GM21786 (cell line): ENCODE measurements at regions not wholly inside any gene's neighbourhood (a gene's known extent, or its start where the extent isn't known, plus 50 kb on each side); places are given as distances from the start of the nearest gene placed in this dataset.
A peak's percentile ranks its signal among the peaks of the same experiment; 100 is the strongest.
"Not testable (repeated sequence)": the region's sequence is repeated elsewhere in the genome, so short reads cannot be mapped to it uniquely, and the experiment has no call there.

Source experiments
- ATAC-seq: cut with Tn5 transposase; IDR thresholded peaks from one replicate; pipeline ENCODE4 v1.9.1; 2021; ENCODE audit not compliant: unreplicated experiment

GRCh38 chr13:88817560-88817959, 1146.4 kb downstream of the SLITRK5 start:
- ATAC-seq = no peak

- ATAC-seq = no peak
Measured at GRCh38 chr13:88823114-88823513, 1151.9 kb downstream of the SLITRK5 start.

- ATAC-seq = no peak
Measured at GRCh38 chr13:88824218-88824617, 1153.0 kb downstream of the SLITRK5 start.

- no peak for ATAC-seq
Measured at GRCh38 chr13:88840085-88840484, 1168.9 kb downstream of the SLITRK5 start.

- not testable (repeated sequence) for ATAC-seq
Measured at GRCh38 chr13:88852293-88852692, 1181.1 kb downstream of the SLITRK5 start.

GRCh38 chr13:88857256-88857655, 1186.1 kb downstream of the SLITRK5 start:
- no peak for ATAC-seq

- no peak for ATAC-seq
Measured at GRCh38 chr13:88862095-88862620, 1191.0 kb downstream of the SLITRK5 start.

GRCh38 chr13:88863116-88863515, 1191.9 kb downstream of the SLITRK5 start:
- no peak for ATAC-seq

- ATAC-seq = no peak
Measured at GRCh38 chr13:88866195-88866594, 1195.0 kb downstream of the SLITRK5 start.

- ATAC-seq = no peak
Measured at GRCh38 chr13:88883741-88884140, 1212.6 kb downstream of the SLITRK5 start.

GRCh38 chr13:88887045-88887662, 1216.0 kb downstream of the SLITRK5 start:
- ATAC-seq = no peak

- no peak for ATAC-seq
Measured at GRCh38 chr13:88895261-88895941, 1224.2 kb downstream of the SLITRK5 start.

- no peak for ATAC-seq
Measured at GRCh38 chr13:88896466-88896865, 1225.3 kb downstream of the SLITRK5 start.

GRCh38 chr13:88908961-88909441, 1237.8 kb downstream of the SLITRK5 start:
- ATAC-seq = no peak

- ATAC-seq = peak; percentile 86
Measured at GRCh38 chr13:88919970-88920628, 1248.9 kb downstream of the SLITRK5 start.

- no peak for ATAC-seq
Measured at GRCh38 chr13:88925954-88926353, 1254.8 kb downstream of the SLITRK5 start.

GRCh38 chr13:88926890-88927502, 1255.8 kb downstream of the SLITRK5 start:
- ATAC-seq = no peak

GRCh38 chr13:88932950-88933349, 1261.8 kb downstream of the SLITRK5 start:
- ATAC-seq = no peak

GRCh38 chr13:88937384-88937783, 1266.2 kb downstream of the SLITRK5 start:
- ATAC-seq = no peak

- ATAC-seq = no peak
Measured at GRCh38 chr13:88945793-88946192, 1274.6 kb downstream of the SLITRK5 start.

GRCh38 chr13:88948501-88948900, 1277.3 kb downstream of the SLITRK5 start:
- ATAC-seq = no peak
